ENCODE measurements at regions not wholly inside any gene's neighbourhood (a gene's known extent, or its start where the extent isn't known, plus 50 kb on each side); places are given as distances from the start of the nearest gene placed in this dataset.

DNA sequence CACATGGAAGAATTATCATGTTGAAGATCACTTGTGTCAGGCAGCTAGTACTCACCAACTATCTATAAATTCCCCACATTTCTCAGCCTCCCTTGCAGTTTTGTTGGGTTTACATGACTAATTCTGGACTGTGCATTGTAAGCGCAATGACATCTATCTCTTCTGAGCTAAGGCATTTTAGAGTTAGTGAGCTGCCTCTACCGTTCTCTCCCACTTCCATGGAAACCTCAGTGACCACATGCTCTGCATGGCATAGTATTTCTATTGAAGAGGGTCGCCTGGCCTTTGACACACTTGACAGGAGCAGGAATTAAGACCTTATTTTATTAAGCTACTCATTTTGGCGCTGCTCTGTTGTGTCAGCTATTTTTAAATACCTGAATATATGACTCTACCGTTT is 67.5 kb upstream of the NPY2R start:
- Histone ChIP-seq H3K4me2 (no peak overlapping the region), H3K27me3 (no peaks in the 10 kb centered on the region), H3F3A (ENCODE audit: low read depth) (no peaks in the 10 kb centered on the region), H3K4me1 (no peaks in the 10 kb centered on the region), H2AFZ (replicated peaks) (no peak overlapping the region), H3K36me3 (no peaks in the 10 kb centered on the region), H3K9ac (no peak overlapping the region), H3K79me2 (ENCODE audit: low read depth) (no peaks in the 10 kb centered on the region), H4K20me1 (ENCODE audit: low read depth) (no peaks in the 10 kb centered on the region), H3K9me3 (ENCODE audit: low read depth) (no peaks in the 10 kb centered on the region), H3K4me3 (no peak overlapping the region), H3K27ac (no peak overlapping the region)
- Mint-ChIP-seq H3K27ac (peak overlapping the region; percentile 58), H3K36me3 (no peaks in the 10 kb centered on the region), H3K27me3 (ENCODE audit: insufficient read depth, low read depth) (no peaks in the 10 kb centered on the region), H3K4me3 (no peak overlapping the region), H3K9me3 (no peaks in the 10 kb centered on the region), H3K4me1 (peaks cover 27% of the 10 kb centered on the region)
- no peak for DNase-seq (ENCODE audit: low spot score)
- TF ChIP-seq EZH2phosphoT487 (IDR thresholded peaks at IDR 0.05) = no peak
- no peak for TF ChIP-seq EZH2 (IDR thresholded peaks at IDR 0.05)
- TF ChIP-seq, protein P1, sequence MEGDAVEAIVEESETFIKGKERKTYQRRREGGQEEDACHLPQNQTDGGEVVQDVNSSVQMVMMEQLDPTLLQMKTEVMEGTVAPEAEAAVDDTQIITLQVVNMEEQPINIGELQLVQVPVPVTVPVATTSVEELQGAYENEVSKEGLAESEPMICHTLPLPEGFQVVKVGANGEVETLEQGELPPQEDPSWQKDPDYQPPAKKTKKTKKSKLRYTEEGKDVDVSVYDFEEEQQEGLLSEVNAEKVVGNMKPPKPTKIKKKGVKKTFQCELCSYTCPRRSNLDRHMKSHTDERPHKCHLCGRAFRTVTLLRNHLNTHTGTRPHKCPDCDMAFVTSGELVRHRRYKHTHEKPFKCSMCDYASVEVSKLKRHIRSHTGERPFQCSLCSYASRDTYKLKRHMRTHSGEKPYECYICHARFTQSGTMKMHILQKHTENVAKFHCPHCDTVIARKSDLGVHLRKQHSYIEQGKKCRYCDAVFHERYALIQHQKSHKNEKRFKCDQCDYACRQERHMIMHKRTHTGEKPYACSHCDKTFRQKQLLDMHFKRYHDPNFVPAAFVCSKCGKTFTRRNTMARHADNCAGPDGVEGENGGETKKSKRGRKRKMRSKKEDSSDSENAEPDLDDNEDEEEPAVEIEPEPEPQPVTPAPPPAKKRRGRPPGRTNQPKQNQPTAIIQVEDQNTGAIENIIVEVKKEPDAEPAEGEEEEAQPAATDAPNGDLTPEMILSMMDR (IDR thresholded peaks at IDR 0.05) = no peak

DNA sequence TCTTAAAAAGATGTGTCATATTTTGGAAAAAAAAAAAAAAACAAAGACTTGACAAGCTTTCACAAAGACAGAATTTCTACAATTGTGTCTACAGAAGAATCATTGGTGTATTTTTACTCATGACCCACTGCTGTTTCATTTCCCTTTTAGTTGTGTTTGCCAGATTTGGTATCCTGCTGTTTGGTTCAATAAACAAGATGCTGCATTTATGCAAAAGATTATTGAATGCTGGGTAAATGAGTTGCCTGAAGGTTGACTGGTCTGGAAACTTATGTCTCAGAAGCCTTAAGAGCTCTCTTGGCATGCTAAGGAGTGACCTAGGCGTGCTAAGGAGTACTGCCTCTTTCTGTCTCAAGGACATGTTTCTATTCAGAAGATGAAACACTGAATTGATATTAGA is 64.9 kb upstream of the NPY2R start:
- H3K36me3 Mint-ChIP-seq = no peaks in the 10 kb centered on the region
- no peaks in the 10 kb centered on the region for H3K27me3 Mint-ChIP-seq (ENCODE audit: insufficient read depth, low read depth)
- no peak overlapping the region for H2AFZ ChIP-seq (replicated peaks)

More for the DNA sequence above, 64.9 kb upstream of the NPY2R start:
- Histone ChIP-seq H3K79me2 (ENCODE audit: low read depth) (no peaks in the 10 kb centered on the region), H3K4me1 (no peaks in the 10 kb centered on the region), H3K4me2 (no peak overlapping the region), H3K4me3 (no peak overlapping the region), H3K27me3 (no peaks in the 10 kb centered on the region), H3K9me3 (ENCODE audit: low read depth) (no peaks in the 10 kb centered on the region), H3K36me3 (no peaks in the 10 kb centered on the region), H3K27ac (no peak overlapping the region), H3F3A (ENCODE audit: low read depth) (no peaks in the 10 kb centered on the region), H4K20me1 (ENCODE audit: low read depth) (no peaks in the 10 kb centered on the region), H3K9ac (no peak overlapping the region)
- H3K4me3 Mint-ChIP-seq = no peak overlapping the region
- TF ChIP-seq, protein P1 (IDR thresholded peaks at IDR 0.05) = no peak
- TF ChIP-seq EZH2 (IDR thresholded peaks at IDR 0.05) (no peak), EZH2phosphoT487 (IDR thresholded peaks at IDR 0.05) (no peak)
- peaks cover 27% of the 10 kb centered on the region for H3K4me1 Mint-ChIP-seq
- H3K27ac Mint-ChIP-seq = no peak overlapping the region
- no peaks in the 10 kb centered on the region for H3K9me3 Mint-ChIP-seq
- no peak for DNase-seq (ENCODE audit: low spot score)
